HCT116 (cell line): ENCODE measurements at regions not wholly inside any gene's neighbourhood (a gene's known extent, or its start where the extent isn't known, plus 50 kb on each side); places are given as distances from the start of the nearest gene placed in this dataset.

ENCODE experiments used
- ATAC-seq: fragments of 200-7000 bp; cut with Tn5 transposase; 2 replicates; pipeline ENCODE4 v1.9.1; 2020; ENCODE audit warnings: mild to moderate bottlenecking, moderate library complexity
- BruUV-seq: library from RNA; stranded (reverse); fragments of 400-500 nt; replicated peaks from 2 replicates; lab custom pipeline; 2021; lab: Mats Ljungman, UMichigan
- CTCF ChIA-PET: fragments of 300-600 bp; sonication (Branson Sonifier 250); formaldehyde crosslinking; loops from one replicate; lab custom pipeline; 2021; ENCODE audit warnings: antibody characterized with exemption; lab: Charles Lee
- POLR2A ChIA-PET: fragments of 300-600, 350-600 bp; sonication (Branson Sonifier 250); formaldehyde crosslinking; loops from one replicate; lab custom pipeline; 2021; ENCODE audit warnings: antibody characterized with exemption; lab: Charles Lee
- RAD21 ChIA-PET, 2 experiments: fragments of 300-600 bp; sonication (Branson Sonifier 250); formaldehyde crosslinking; loops; one replicate each; lab custom pipeline; 2023; ENCODE audit warnings: low total read pairs in 2 of 2; ENCODE audit not compliant: uncharacterized antibody in 2 of 2, unreplicated experiment in 2 of 2, low non-redundant PET in 1 of 2; lab: Charles Lee
- DNase-seq: peaks from one replicate; pipeline ENCODE4 v3.0.0-alpha.2; 2010; ENCODE audit warnings: low read depth, low spot score
- H2AFZ ChIP-seq: fragments of 200-600 bp; shearing (Covaris generic), sonication (generic); 2 replicates; pipeline ENCODE4 v1.6.1; 2017; ENCODE audit warnings: low read depth, mixed run types, mixed read lengths, antibody characterized with exemption, low read length; ENCODE audit not compliant: poor library complexity, severe bottlenecking
- H3K27ac ChIP-seq: 2 replicates; pipeline ENCODE4 v1.5.1; 2012; ENCODE audit warnings: low read depth, low read length
- H3K27me3 ChIP-seq: fragments of 200-600 bp; sonication (generic); 2 replicates; pipeline ENCODE4 v1.6.1; 2016; ENCODE audit warnings: mixed run types, low read length, mixed read lengths; ENCODE audit not compliant: insufficient read depth
- H3K36me3 ChIP-seq, 2 experiments: fragments of 200-500 bp in 1 of 2; fragments of 200-600 bp in 1 of 2; sonication (Bioruptor generic) in 1 of 2; sonication (generic) in 1 of 2; 2 replicates each; pipeline versions ENCODE4 v1.5.1 to v1.6.1; 2014 to 2016; ENCODE audit warnings: low read length in 2 of 2, inconsistent platforms in 1 of 2, mixed read lengths in 1 of 2, mixed run types in 1 of 2; ENCODE audit not compliant: insufficient read depth in 2 of 2, control insufficient read depth in 1 of 2
- H3K4me1 ChIP-seq, 2 experiments: fragments of 200-600 bp in 1 of 2; sonication (generic) in 1 of 2; 2 replicates each; pipeline versions ENCODE4 v1.5.1 to v1.6.1; 2012 to 2017; ENCODE audit warnings: low read length in 2 of 2, inconsistent platforms in 1 of 2, mild to moderate bottlenecking in 1 of 2, mixed read lengths in 1 of 2, mixed run types in 1 of 2, moderate library complexity in 1 of 2; ENCODE audit not compliant: insufficient read depth in 2 of 2, control insufficient read depth in 1 of 2
- H3K4me2 ChIP-seq: fragments of 200-600 bp; sonication (generic); 2 replicates; pipeline ENCODE4 v1.6.1; 2017; ENCODE audit warnings: mixed run types, low read length, mixed read lengths
- H3K4me3 ChIP-seq, 2 experiments: fragments of 200-600 bp in 1 of 2; sonication (generic) in 1 of 2; replicated peaks in 1 of 2; 2 replicates each; pipeline ENCODE4 v1.5.1; 2011 to 2016; ENCODE audit warnings: low read length in 2 of 2, control low read depth in 1 of 2, low read depth in 1 of 2, mild to moderate bottlenecking in 1 of 2, mixed read lengths in 1 of 2, mixed run types in 1 of 2
- H3K79me2 ChIP-seq: fragments of 200-600 bp; sonication (generic); 2 replicates; pipeline ENCODE4 v1.6.1; 2017; ENCODE audit warnings: mild to moderate bottlenecking, mixed run types, low read length, moderate library complexity, mixed read lengths; ENCODE audit not compliant: insufficient read depth
- H3K9ac ChIP-seq: fragments of 200-600 bp; sonication (generic); 2 replicates; pipeline ENCODE4 v1.6.1; 2016; ENCODE audit warnings: low read length, mixed read lengths
- H3K9me2 ChIP-seq: fragments of 200-600 bp; sonication (generic), shearing (Covaris generic); 2 replicates; pipeline ENCODE4 v1.6.1; 2017; ENCODE audit warnings: mixed run types, mild to moderate bottlenecking, moderate library complexity; ENCODE audit not compliant: insufficient read depth
- H3K9me3 ChIP-seq, 2 experiments: fragments of 200-500 bp in 1 of 2; fragments of 200-600 bp in 1 of 2; sonication (Bioruptor generic) in 1 of 2; sonication (generic) in 1 of 2; 2 replicates each; pipeline ENCODE4 v1.6.1; 2014 to 2017; ENCODE audit warnings: low read length in 2 of 2, mixed read lengths in 2 of 2, inconsistent platforms in 1 of 2, low read depth in 1 of 2, mild to moderate bottlenecking in 1 of 2, mixed run types in 1 of 2, moderate library complexity in 1 of 2; ENCODE audit not compliant: control insufficient read depth in 1 of 2, insufficient read depth in 1 of 2
- H4K20me1 ChIP-seq: fragments of 200-600 bp; sonication (generic), shearing (Covaris generic); 2 replicates; pipeline ENCODE4 v1.6.1; 2017; ENCODE audit warnings: mixed run types, mild to moderate bottlenecking, moderate library complexity; ENCODE audit not compliant: insufficient read depth
- ATF3 ChIP-seq: IDR thresholded peaks from 2 replicates; pipeline ENCODE4 v1.6.1; 2012
- CBX3 ChIP-seq: IDR thresholded peaks from 2 replicates; pipeline ENCODE4 v1.6.1; 2012; ENCODE audit warnings: low read depth
- CEBPB ChIP-seq: IDR thresholded peaks from 2 replicates; pipeline ENCODE4 v1.6.1; 2012; ENCODE audit warnings: low read depth
- CTCF ChIP-seq, 3 experiments: fragments of 200-600 bp in 1 of 3; sonication (generic) in 1 of 3; IDR thresholded peaks in 2 of 3; conservative IDR thresholded peaks in 1 of 3; 2 replicates each; pipeline ENCODE4 v1.5.1; 2012 to 2017; ENCODE audit warnings: low read depth in 2 of 3, low read length in 2 of 3, antibody characterized with exemption in 1 of 3, borderline replicate concordance in 1 of 3, control low read depth in 1 of 3, mild to moderate bottlenecking in 1 of 3, mixed read lengths in 1 of 3, mixed run types in 1 of 3, moderate library complexity in 1 of 3; ENCODE audit not compliant: insufficient read depth in 1 of 3
- ELF1 ChIP-seq: IDR thresholded peaks from 2 replicates; pipeline ENCODE4 v1.6.1; 2012; ENCODE audit warnings: low read depth, borderline replicate concordance
- EZH2 ChIP-seq: fragments of 200-600 bp; sonication (generic); IDR thresholded peaks from 2 replicates; pipeline ENCODE4 v1.6.1; 2017; ENCODE audit warnings: antibody characterized with exemption, mixed run types
- JUND ChIP-seq: IDR thresholded peaks from 2 replicates; pipeline ENCODE4 v1.6.1; 2012
- POLR2A ChIP-seq: IDR thresholded peaks from 2 replicates; pipeline ENCODE4 v1.7.0; 2011; ENCODE audit warnings: borderline replicate concordance; ENCODE audit not compliant: insufficient read depth, insufficient read length; ENCODE audit errors: extremely low read depth
- REST ChIP-seq: IDR thresholded peaks from 2 replicates; pipeline ENCODE4 v1.6.1; 2012; ENCODE audit warnings: low read depth
- SIN3A ChIP-seq: IDR thresholded peaks from 2 replicates; pipeline ENCODE4 v1.6.1; 2012; ENCODE audit warnings: low read depth
- SP1 ChIP-seq: IDR thresholded peaks from 2 replicates; pipeline ENCODE4 v1.6.1; 2012; ENCODE audit warnings: low read depth
- SRF ChIP-seq: IDR thresholded peaks from 2 replicates; pipeline ENCODE4 v1.6.1; 2012; ENCODE audit warnings: low read depth
- TCF7L2 ChIP-seq: IDR thresholded peaks from 2 replicates; pipeline ENCODE4 v1.7.0; 2011; ENCODE audit warnings: borderline replicate concordance, inconsistent platforms; ENCODE audit not compliant: insufficient read depth, insufficient read length; ENCODE audit errors: extremely low read depth
- YY1 ChIP-seq: IDR thresholded peaks from 2 replicates; pipeline ENCODE4 v1.6.1; 2011; ENCODE audit warnings: low read length, low read depth, moderate library complexity, mild to moderate bottlenecking; ENCODE audit not compliant: insufficient replicate concordance; ENCODE audit errors: extremely low read depth
- ZFX ChIP-seq: fragments of 450-650 bp; IDR thresholded peaks from 2 replicates; pipeline ENCODE4 v1.6.1; 2017
- ZNF274 ChIP-seq: fragments of 200-500 bp; sonication (Bioruptor generic); IDR thresholded peaks from 2 replicates; pipeline ENCODE4 v1.6.1; 2014; ENCODE audit warnings: mild to moderate bottlenecking, low read depth, low read length, inconsistent platforms
- intact Hi-C: fragments of 100-400 bp; cut with micrococcal nuclease; formaldehyde crosslinking; loops from 2 replicates; pipeline ENCODE4 v1.10.0; 2022

DNA sequence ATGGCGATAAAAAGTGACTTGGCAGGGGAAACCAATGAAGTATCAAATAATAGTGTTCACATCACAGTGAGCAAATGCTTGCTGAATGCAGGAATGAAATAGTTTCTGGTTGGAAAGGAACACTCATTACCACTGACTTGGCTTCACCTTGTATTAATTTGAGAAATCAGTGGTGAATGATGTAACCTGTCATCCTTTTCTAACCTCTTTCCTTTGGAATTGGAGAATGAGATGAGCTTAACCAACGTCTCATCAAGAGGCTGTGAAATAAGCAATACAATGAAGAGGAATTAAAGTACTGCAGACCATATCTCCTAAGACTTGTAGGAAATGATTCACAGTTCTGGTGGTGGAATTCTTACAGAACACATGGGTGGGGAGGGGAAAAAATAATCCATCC, 192.2 kb downstream of the DMAC1 start:
- Histone ChIP-seq H3K79me2 (no peaks in the 10 kb centered on the region), H3K9me3 (no peaks in the 10 kb centered on the region), H3K9me2 (no peaks in the 10 kb centered on the region), H3K4me3 (no peak overlapping the region), H3K4me2 (no peak overlapping the region)
- ChIA-PET POLR2A (no interaction called here), CTCF (no interaction called here)
- intact Hi-C loops: no loop called here
- TF ChIP-seq POLR2A: no peak
- no peak for TF ChIP-seq SRF
- no peak for TF ChIP-seq SP1
- no peak for TF ChIP-seq JUND
- TF ChIP-seq ZFX: no peak
- TF ChIP-seq CTCF (IDR thresholded peaks at IDR 0.05 in 2 of 3, conservative IDR thresholded peaks at IDR 0.05 in 1 of 3; ENCODE audit: borderline replicate concordance in 1 of 3, insufficient read depth in 1 of 3, low read depth in 2 of 3, low read length in 2 of 3): no peak
- TF ChIP-seq SIN3A: no peak
- TF ChIP-seq TCF7L2: no peak
- TF ChIP-seq ATF3: no peak
- no peak for TF ChIP-seq YY1
- no peak for TF ChIP-seq CBX3
- no peak for TF ChIP-seq EZH2
- no peak for TF ChIP-seq REST
- no peak for TF ChIP-seq CEBPB
- TF ChIP-seq ZNF274: no peak
- TF ChIP-seq ELF1: no peak
- TF ChIP-seq, all 23 proteins: peak for 0
- no peak for DNase-seq
- RAD21 ChIA-PET: no interaction called here
- no TSS peak for BruUV-seq
- no peaks in the 10 kb centered on the region for H3K27me3 ChIP-seq
- no peaks in the 10 kb centered on the region for H4K20me1 ChIP-seq
- no peaks in the 10 kb centered on the region for H3K36me3 ChIP-seq
- H3K4me1 ChIP-seq: no peaks in the 10 kb centered on the region
- H3K27ac ChIP-seq: no peak overlapping the region
- ATAC-seq: no peak
- H2AFZ ChIP-seq: no peak overlapping the region
- no peak overlapping the region for H3K9ac ChIP-seq
